ENCODE measurements at regions not wholly inside any gene's neighbourhood (a gene's known extent, or its start where the extent isn't known, plus 50 kb on each side); places are given as distances from the start of the nearest gene placed in this dataset.
A peak's percentile ranks its signal among the peaks of the same experiment; 100 is the strongest.

DNA sequence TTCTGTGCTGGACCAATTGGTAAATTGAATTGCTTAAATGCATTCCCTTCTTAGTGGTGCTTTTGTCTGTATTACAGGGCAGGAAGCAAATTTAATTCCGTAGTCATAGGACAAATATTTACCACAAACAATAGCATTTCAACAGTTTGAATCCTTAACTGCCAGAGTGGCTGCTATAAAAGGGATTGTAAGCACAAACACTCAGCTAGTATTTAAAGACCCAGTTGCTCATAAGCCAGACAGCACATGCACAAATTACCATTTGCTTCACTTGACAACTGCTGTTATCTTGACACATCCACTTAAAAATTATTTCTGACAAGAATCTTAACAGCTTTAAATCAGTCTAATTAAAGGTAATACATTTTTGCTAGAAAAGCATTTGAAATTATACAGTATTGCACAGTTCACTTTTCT, 490.2 kb upstream of the ADAMTS9 start:
- no peaks in the 10 kb centered on the region for H3K27me3 ChIP-seq
- intact Hi-C loops (cut with DNase I): no loop called here
- no peaks in the 10 kb centered on the region for H3K36me3 ChIP-seq
- TF ChIP-seq CTCF (IDR thresholded peaks at IDR 0.05): no peak
- DNase-seq (no peak), ATAC-seq (no peak)
- no peaks in the 10 kb centered on the region for H3K4me1 ChIP-seq
- no peak overlapping the region for H3K27ac ChIP-seq
- H3K4me3 ChIP-seq: no peak overlapping the region
- H3K9me3 ChIP-seq: no peaks in the 10 kb centered on the region

- Histone ChIP-seq H3K27me3 (no peaks in the 10 kb centered on the region), H3K4me3 (no peak overlapping the region), H3K27ac (no peak overlapping the region), H3K4me1 (peaks cover 0 to 4% of the 10 kb centered on the region in 2 donors), H3K36me3 (no peaks in the 10 kb centered on the region), H3K9me3 (no peaks in the 10 kb centered on the region)
- DNase-seq: no peak
- ATAC-seq: no peak
- intact Hi-C loops (cut with DNase I): no loop called here
- TF ChIP-seq CTCF (IDR thresholded peaks at IDR 0.05): no peak
Measured at GRCh38 chr3:65174713-65175112, 486.9 kb upstream of the ADAMTS9 start.

- H3K9me3 ChIP-seq: no peaks in the 10 kb centered on the region
- no peak overlapping the region for H3K27ac ChIP-seq
- H3K4me3 ChIP-seq: no peak overlapping the region
- no peaks in the 10 kb centered on the region for H3K27me3 ChIP-seq
- H3K4me1 ChIP-seq: peaks cover 0 to 8% of the 10 kb centered on the region in 2 donors
- no peak for TF ChIP-seq CTCF (IDR thresholded peaks at IDR 0.05)
- DNase-seq (no peak), ATAC-seq (no peak)
- no peaks in the 10 kb centered on the region for H3K36me3 ChIP-seq
- intact Hi-C loops (cut with DNase I): no loop called here
Measured at GRCh38 chr3:65173841-65174240, 486.0 kb upstream of the ADAMTS9 start.

DNA sequence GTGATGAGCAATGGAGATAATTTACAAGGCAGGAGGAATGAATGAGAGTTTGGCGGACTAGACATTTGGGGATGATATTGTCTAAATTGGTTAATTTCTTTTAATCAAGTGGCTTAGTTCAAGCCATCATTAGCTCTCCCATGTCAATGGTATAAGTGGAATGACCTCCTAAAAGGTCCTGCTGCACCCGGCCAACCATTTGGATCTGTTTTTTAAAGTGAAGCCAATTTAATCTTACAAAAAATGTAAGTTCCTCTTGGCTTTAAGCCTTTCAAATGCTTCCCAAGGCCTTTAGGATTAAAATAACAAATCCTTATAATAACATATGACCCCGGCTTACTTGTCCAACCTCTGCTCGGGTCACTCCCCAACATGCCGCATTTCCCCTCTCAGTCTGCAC, 484.4 kb upstream of the ADAMTS9 start:
- H3K36me3 ChIP-seq: no peaks in the 10 kb centered on the region
- TF ChIP-seq CTCF (IDR thresholded peaks at IDR 0.05): no peak
- H3K27ac ChIP-seq: no peak overlapping the region
- intact Hi-C loops (cut with DNase I): no loop called here
- no peaks in the 10 kb centered on the region for H3K9me3 ChIP-seq
- ATAC-seq (no peak), DNase-seq (no peak)
- no peaks in the 10 kb centered on the region for H3K27me3 ChIP-seq
- H3K4me1 ChIP-seq: peaks cover 0 to 9% of the 10 kb centered on the region in 2 donors
- no peak overlapping the region for H3K4me3 ChIP-seq

DNA sequence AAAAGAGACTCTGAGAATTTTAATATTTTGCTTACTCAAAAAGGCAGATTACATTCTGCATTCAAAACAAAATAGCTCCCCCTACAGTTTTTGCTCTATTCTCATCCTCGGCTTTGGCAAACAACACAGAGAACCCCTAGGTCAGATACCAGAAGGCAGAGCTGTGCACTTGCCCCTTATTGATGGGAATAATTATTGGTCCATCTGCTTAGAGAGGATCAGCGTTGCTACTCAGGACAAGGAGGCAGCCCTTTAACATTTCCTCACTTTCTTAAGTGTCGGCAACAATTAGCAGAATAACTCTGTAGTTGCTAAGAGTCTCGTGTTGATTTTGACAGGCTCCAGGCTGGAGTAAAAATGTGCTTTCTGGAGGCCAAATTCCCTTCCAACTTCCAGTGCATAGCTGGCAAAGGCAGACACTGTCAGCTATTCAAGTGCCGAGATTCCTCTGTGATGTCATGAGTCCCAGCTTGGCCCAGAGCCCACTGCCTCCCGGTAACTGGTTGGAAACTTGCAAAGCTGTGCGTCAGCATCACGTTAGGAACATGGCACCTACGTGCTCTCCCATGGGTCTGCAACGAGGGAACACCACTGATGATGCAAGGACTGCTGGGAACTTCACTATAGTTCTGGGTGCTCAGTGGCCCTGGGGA, 482.7 kb upstream of the ADAMTS9 start:
- no peak overlapping the region for H3K4me3 ChIP-seq
- ATAC-seq: peak; percentile 77
- H3K36me3 ChIP-seq: no peaks in the 10 kb centered on the region
- peaks cover 0 to 9% of the 10 kb centered on the region in 2 donors for H3K4me1 ChIP-seq
- peak overlapping the region in 1 of 2 donors; percentile 44 for H3K27ac ChIP-seq
- peak; percentile 54 to 80 (median 65) for DNase-seq
- H3K27me3 ChIP-seq: no peaks in the 10 kb centered on the region
- peak; percentile 10 to 32 for TF ChIP-seq CTCF (IDR thresholded peaks at IDR 0.05)
- no peaks in the 10 kb centered on the region for H3K9me3 ChIP-seq
- intact Hi-C loops (cut with DNase I): no loop called here
